GM23338 (cell line): ENCODE measurements at regions not wholly inside any gene's neighbourhood (a gene's known extent, or its start where the extent isn't known, plus 50 kb on each side); places are given as distances from the start of the nearest gene placed in this dataset.

Experiments
- ATAC-seq: fragments of 200-7000 bp; cut with Tn5 transposase; 3 replicates; pipeline ENCODE4 v1.9.1; 2020
- DNase-seq: peaks from one replicate; pipeline ENCODE4 v3.0.0-alpha.2; 2015; ENCODE audit warnings: low spot score
- H2AFZ ChIP-seq: fragments of 200-600 bp; sonication (generic); 2 replicates; pipeline ENCODE4 v1.8.0; 2016; ENCODE audit warnings: antibody characterized with exemption, mild to moderate bottlenecking, moderate library complexity
- H3F3A ChIP-seq: fragments of 200-600 bp; sonication (generic); replicated peaks from 2 replicates; pipeline ENCODE4 v1.8.0; 2017; ENCODE audit warnings: antibody characterized with exemption, mixed run types, low read depth
- H3K27ac ChIP-seq: fragments of 200-600 bp; sonication (generic); 2 replicates; pipeline ENCODE4 v1.6.1; 2016; ENCODE audit warnings: low read depth
- H3K27me3 ChIP-seq: fragments of 200-600 bp; sonication (generic); 2 replicates; pipeline ENCODE4 v1.8.0; 2016; ENCODE audit warnings: mild to moderate bottlenecking, mixed run types, moderate library complexity; ENCODE audit not compliant: insufficient read depth
- H3K36me3 ChIP-seq: fragments of 200-600 bp; sonication (generic); 2 replicates; pipeline ENCODE4 v1.8.0; 2016; ENCODE audit warnings: mild to moderate bottlenecking; ENCODE audit not compliant: insufficient read depth
- H3K4me1 ChIP-seq: fragments of 200-600 bp; sonication (generic); 2 replicates; pipeline ENCODE4 v1.8.0; 2016; ENCODE audit warnings: mild to moderate bottlenecking, moderate library complexity; ENCODE audit not compliant: insufficient read depth
- H3K4me2 ChIP-seq: fragments of 200-600 bp; sonication (generic); 2 replicates; pipeline ENCODE4 v1.7.1; 2017; ENCODE audit warnings: mixed run types
- H3K4me3 ChIP-seq: fragments of 200-600 bp; sonication (generic); 2 replicates; pipeline ENCODE4 v1.6.1; 2016; ENCODE audit warnings: mixed run types
- H3K79me2 ChIP-seq: fragments of 200-600 bp; sonication (generic); replicated peaks from 2 replicates; pipeline ENCODE4 v1.8.0; 2017; ENCODE audit warnings: mild to moderate bottlenecking; ENCODE audit not compliant: insufficient read depth
- H3K9me2 ChIP-seq: fragments of 200-600 bp; sonication (generic); 2 replicates; pipeline ENCODE4 v1.8.0; 2017; ENCODE audit not compliant: insufficient read depth
- H4K20me1 ChIP-seq: fragments of 200-600 bp; sonication (generic); replicated peaks from 2 replicates; pipeline ENCODE4 v1.8.0; 2017; ENCODE audit warnings: mild to moderate bottlenecking; ENCODE audit not compliant: insufficient read depth
- H3K27ac Mint-ChIP-seq: 2 replicates; pipeline ENCODE4 v1.8.0; 2020; ENCODE audit warnings: inconsistent platforms, mild to moderate bottlenecking, moderate library complexity, mixed read lengths
- H3K27me3 Mint-ChIP-seq: 3 replicates; pipeline ENCODE4 v1.8.0; 2022; ENCODE audit warnings: low read depth, mild to moderate bottlenecking, moderate library complexity, mixed read lengths, inconsistent platforms; ENCODE audit not compliant: insufficient read depth, poor library complexity
- H3K36me3 Mint-ChIP-seq: 3 replicates; pipeline ENCODE4 v1.8.0; 2021; ENCODE audit warnings: low read depth, mild to moderate bottlenecking, inconsistent platforms, moderate library complexity, mixed read lengths
- H3K4me1 Mint-ChIP-seq: 3 replicates; pipeline ENCODE4 v1.8.0; 2020; ENCODE audit warnings: mild to moderate bottlenecking, inconsistent platforms, mixed read lengths
- H3K4me3 Mint-ChIP-seq: 3 replicates; pipeline ENCODE4 v1.8.0; 2021; ENCODE audit warnings: moderate library complexity, mild to moderate bottlenecking, inconsistent platforms, mixed read lengths
- H3K9me3 Mint-ChIP-seq: 3 replicates; pipeline ENCODE4 v1.8.0; 2020; ENCODE audit warnings: moderate library complexity, mild to moderate bottlenecking, inconsistent platforms, mixed read lengths
- CREB1 ChIP-seq: fragments of 250-450 bp; sonication (Bioruptor Pico); IDR thresholded peaks from 2 replicates; pipeline ENCODE4 v1.5.0; 2020; ENCODE audit warnings: low read depth, mild to moderate bottlenecking, moderate library complexity
- CTCF ChIP-seq, 2 experiments: fragments of 200-600 bp in 1 of 2; sonication (generic) in 1 of 2; conservative IDR thresholded peaks; 2 replicates each; pipeline versions ENCODE4 v1.5.1 to v1.6.1; 2016 to 2017; ENCODE audit warnings: antibody characterized with exemption in 2 of 2, low read depth in 2 of 2, mild to moderate bottlenecking in 2 of 2, moderate library complexity in 1 of 2
- ETS1 ChIP-seq: IDR thresholded peaks from 2 replicates; pipeline ENCODE4 v1.6.1; 2016; ENCODE audit warnings: antibody characterized with exemption
- EZH2 ChIP-seq: fragments of 200-600 bp; sonication (generic); IDR thresholded peaks from one replicate; pipeline ENCODE4 v1.8.0; 2017; ENCODE audit warnings: antibody characterized with exemption, mild to moderate bottlenecking, low read depth; ENCODE audit not compliant: unreplicated experiment
- EZH2phosphoT487 ChIP-seq: fragments of 200-600 bp; sonication (generic); IDR thresholded peaks from one replicate; pipeline ENCODE4 v1.8.1; 2018; ENCODE audit warnings: antibody characterized with exemption; ENCODE audit not compliant: unreplicated experiment
- JUNB ChIP-seq: IDR thresholded peaks from one replicate; pipeline ENCODE4 v1.6.1; 2016; ENCODE audit warnings: antibody characterized with exemption; ENCODE audit not compliant: unreplicated experiment
- NANOG ChIP-seq: IDR thresholded peaks from 2 replicates; pipeline ENCODE4 v1.6.1; 2016; ENCODE audit warnings: antibody characterized with exemption, borderline replicate concordance
- POLR2AphosphoS5 ChIP-seq: IDR thresholded peaks from 2 replicates; pipeline ENCODE4 v1.6.1; 2016; ENCODE audit warnings: antibody characterized with exemption, low read depth
- REST ChIP-seq: IDR thresholded peaks from one replicate; pipeline ENCODE4 v1.6.1; 2018; ENCODE audit warnings: antibody characterized with exemption; ENCODE audit not compliant: unreplicated experiment
- STAT1 ChIP-seq: IDR thresholded peaks from one replicate; pipeline ENCODE4 v1.6.1; 2016; ENCODE audit warnings: antibody characterized with exemption; ENCODE audit not compliant: unreplicated experiment
- ZNF114 ChIP-seq: fragments of 250-450 bp; sonication (Bioruptor Pico); IDR thresholded peaks from 2 replicates; pipeline ENCODE4 v1.5.0; 2020; ENCODE audit warnings: mild to moderate bottlenecking, moderate library complexity
- ZNF331 ChIP-seq: fragments of 250-450 bp; sonication (Bioruptor Pico); IDR thresholded peaks from 2 replicates; pipeline ENCODE4 v1.5.0; 2020; ENCODE audit warnings: low read depth, mild to moderate bottlenecking, moderate library complexity
- ZNF462 ChIP-seq: fragments of 250-450 bp; sonication (Bioruptor Pico); IDR thresholded peaks from 2 replicates; pipeline ENCODE4 v1.5.0; 2020; ENCODE audit warnings: mild to moderate bottlenecking, moderate library complexity

- Histone ChIP-seq H3F3A (no peaks in the 10 kb centered on the region), H3K79me2 (no peaks in the 10 kb centered on the region), H3K9me2 (no peaks in the 10 kb centered on the region; the same call in 1 of the 2 replicates), H3K27ac (no peak overlapping the region), H3K36me3 (no peaks in the 10 kb centered on the region), H3K27me3 (no peaks in the 10 kb centered on the region), H3K4me1 (no peaks in the 10 kb centered on the region), H2AFZ (no peak overlapping the region), H4K20me1 (peaks cover 5% of the 10 kb centered on the region; the same call in 1 of the 2 replicates), H3K4me2 (no peak overlapping the region), H3K4me3 (no peak overlapping the region)
- Mint-ChIP-seq H3K36me3 (no peaks in the 10 kb centered on the region), H3K27me3 (peaks cover 10% of the 10 kb centered on the region), H3K4me1 (peaks cover 8% of the 10 kb centered on the region; the same call in 2 of the 3 replicates), H3K4me3 (no peak overlapping the region), H3K9me3 (no peaks in the 10 kb centered on the region), H3K27ac (no peak overlapping the region)
- no peak for TF ChIP-seq NANOG
- no peak for TF ChIP-seq CREB1 (CRISPR knock-in tag)
- TF ChIP-seq EZH2, result no peak
- TF ChIP-seq POLR2AphosphoS5, result no peak
- TF ChIP-seq STAT1, result no peak
- TF ChIP-seq JUNB, result no peak
- no peak for TF ChIP-seq ZNF462 (CRISPR knock-in tag)
- TF ChIP-seq ZNF331 (CRISPR knock-in tag), result no peak
- no peak for TF ChIP-seq ZNF114
- no peak for TF ChIP-seq ETS1
- no peak for TF ChIP-seq CTCF (conservative IDR thresholded peaks at IDR 0.05; ENCODE audit: low read depth in 2 of 2)
- no peak for TF ChIP-seq REST
- no peak for TF ChIP-seq EZH2phosphoT487
- ATAC-seq (no peak), DNase-seq (no peak)
Measured at GRCh38 chr18:46385124-46385523, 271.9 kb downstream of the LOXHD1 start.
